ENCODE measurements at regions not wholly inside any gene's neighbourhood (a gene's known extent, or its start where the extent isn't known, plus 50 kb on each side); places are given as distances from the start of the nearest gene placed in this dataset.

DNA sequence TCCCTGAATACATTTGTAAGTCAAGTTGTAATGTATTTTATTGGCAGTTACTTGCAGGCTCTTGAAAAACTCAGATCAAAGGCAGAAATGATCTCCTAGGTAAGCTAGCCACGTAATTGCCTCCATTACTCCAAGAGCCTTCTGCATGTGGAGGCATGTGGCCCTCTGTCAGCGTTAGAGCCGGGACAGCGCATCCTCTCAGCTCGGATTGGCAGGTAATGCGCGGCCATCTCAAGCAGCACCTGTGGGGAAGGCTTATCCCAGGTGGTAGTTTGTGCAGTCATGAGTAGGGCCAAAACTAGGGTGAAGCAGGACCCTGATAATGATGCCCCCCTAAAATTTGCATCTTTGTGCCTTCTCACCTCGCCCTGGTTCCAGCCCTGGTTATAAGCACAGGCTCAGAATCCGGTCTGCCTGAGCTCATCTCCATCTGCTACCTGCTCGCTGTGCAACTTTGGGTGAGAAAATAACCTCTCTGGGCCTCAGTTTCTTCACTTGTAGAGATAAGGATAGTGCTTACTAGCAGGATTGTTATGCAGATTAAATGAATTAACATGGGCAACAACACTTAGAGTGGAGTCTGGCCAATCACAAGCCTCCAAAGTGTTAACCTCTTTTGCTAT is 157.5 kb upstream of the PMEPA1 start:
- TF ChIP-seq CTCF (IDR thresholded peaks at IDR 0.05) (no peak), ZFX (IDR thresholded peaks at IDR 0.05; ENCODE audit: borderline replicate concordance) (no peak)

Data from 22Rv1 (cell line).